ENCODE measurements at regions not wholly inside any gene's neighbourhood (a gene's known extent, or its start where the extent isn't known, plus 50 kb on each side); places are given as distances from the start of the nearest gene placed in this dataset.

DNA sequence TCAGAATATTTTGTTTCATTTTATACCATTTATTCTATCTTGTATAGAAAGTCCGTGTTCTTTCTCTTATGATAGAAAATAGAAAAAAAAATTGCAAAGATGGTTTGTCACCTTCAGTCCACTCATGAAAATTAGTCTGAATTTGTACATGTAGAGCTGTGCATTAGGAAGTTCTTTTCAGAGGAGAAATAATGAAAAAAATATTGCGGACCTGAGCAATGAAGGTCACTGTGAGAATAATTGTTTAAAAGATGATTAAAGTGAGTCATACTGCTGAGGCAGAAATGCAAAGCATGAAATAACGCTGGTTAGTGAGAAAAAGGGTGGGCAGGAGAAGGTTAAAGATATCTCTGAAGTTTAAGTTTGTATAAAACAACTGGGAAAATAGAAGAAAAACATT is 431.1 kb downstream of the TMX3 start:
- intact Hi-C loops (cut with micrococcal nuclease): no loop called here
- H3K4me1 Mint-ChIP-seq: no peaks in the 10 kb centered on the region
- CTCF ChIA-PET: no interaction called here
- no peak overlapping the region for H3K4me3 Mint-ChIP-seq
- H3K36me3 Mint-ChIP-seq (ENCODE audit: low read depth): no peaks in the 10 kb centered on the region
- no peaks in the 10 kb centered on the region for H3K9me3 Mint-ChIP-seq
- no peak overlapping the region for H3K27ac Mint-ChIP-seq
- POLR2A ChIA-PET: no interaction called here
- H3K27me3 Mint-ChIP-seq: no peaks in the 10 kb centered on the region
- TF ChIP-seq, protein P1, sequence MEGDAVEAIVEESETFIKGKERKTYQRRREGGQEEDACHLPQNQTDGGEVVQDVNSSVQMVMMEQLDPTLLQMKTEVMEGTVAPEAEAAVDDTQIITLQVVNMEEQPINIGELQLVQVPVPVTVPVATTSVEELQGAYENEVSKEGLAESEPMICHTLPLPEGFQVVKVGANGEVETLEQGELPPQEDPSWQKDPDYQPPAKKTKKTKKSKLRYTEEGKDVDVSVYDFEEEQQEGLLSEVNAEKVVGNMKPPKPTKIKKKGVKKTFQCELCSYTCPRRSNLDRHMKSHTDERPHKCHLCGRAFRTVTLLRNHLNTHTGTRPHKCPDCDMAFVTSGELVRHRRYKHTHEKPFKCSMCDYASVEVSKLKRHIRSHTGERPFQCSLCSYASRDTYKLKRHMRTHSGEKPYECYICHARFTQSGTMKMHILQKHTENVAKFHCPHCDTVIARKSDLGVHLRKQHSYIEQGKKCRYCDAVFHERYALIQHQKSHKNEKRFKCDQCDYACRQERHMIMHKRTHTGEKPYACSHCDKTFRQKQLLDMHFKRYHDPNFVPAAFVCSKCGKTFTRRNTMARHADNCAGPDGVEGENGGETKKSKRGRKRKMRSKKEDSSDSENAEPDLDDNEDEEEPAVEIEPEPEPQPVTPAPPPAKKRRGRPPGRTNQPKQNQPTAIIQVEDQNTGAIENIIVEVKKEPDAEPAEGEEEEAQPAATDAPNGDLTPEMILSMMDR (IDR thresholded peaks at IDR 0.05): no peak
- ATAC-seq (ENCODE audit: low read depth) (no peak), DNase-seq (no peak)

- DNase-seq: no peak
- ChIA-PET POLR2A (no interaction called here), CTCF (no interaction called here)
- H3K27ac Mint-ChIP-seq: no peak overlapping the region
- TF ChIP-seq, protein P1 (IDR thresholded peaks at IDR 0.05): no peak
- H3K27me3 Mint-ChIP-seq: no peaks in the 10 kb centered on the region
- no peak for ATAC-seq (ENCODE audit: low read depth)
- intact Hi-C loops (cut with micrococcal nuclease): no loop called here
- H3K4me1 Mint-ChIP-seq: no peaks in the 10 kb centered on the region
- no peaks in the 10 kb centered on the region for H3K9me3 Mint-ChIP-seq
- no peaks in the 10 kb centered on the region for H3K36me3 Mint-ChIP-seq (ENCODE audit: low read depth)
- no peak overlapping the region for H3K4me3 Mint-ChIP-seq
Observed at GRCh38 chr18:68282232-68282631, 432.7 kb downstream of the TMX3 start.

GRCh38 chr18:68275616-68276015 is 439.3 kb downstream of the TMX3 start:
- ChIA-PET POLR2A (no interaction called here), CTCF (no interaction called here)
- H3K36me3 Mint-ChIP-seq (ENCODE audit: low read depth): no peaks in the 10 kb centered on the region
- TF ChIP-seq, protein P1 (IDR thresholded peaks at IDR 0.05): no peak
- no peak overlapping the region for H3K27ac Mint-ChIP-seq
- intact Hi-C loops (cut with micrococcal nuclease): no loop called here
- DNase-seq: no peak
- no peaks in the 10 kb centered on the region for H3K27me3 Mint-ChIP-seq
- H3K4me1 Mint-ChIP-seq: no peaks in the 10 kb centered on the region
- H3K9me3 Mint-ChIP-seq: no peaks in the 10 kb centered on the region
- no peak for ATAC-seq (ENCODE audit: low read depth)
- H3K4me3 Mint-ChIP-seq: no peak overlapping the region

- Mint-ChIP-seq H3K4me3 (no peak overlapping the region), H3K36me3 (ENCODE audit: low read depth) (no peaks in the 10 kb centered on the region), H3K4me1 (no peaks in the 10 kb centered on the region), H3K27me3 (no peaks in the 10 kb centered on the region), H3K9me3 (peaks cover 2% of the 10 kb centered on the region), H3K27ac (no peak overlapping the region)
- TF ChIP-seq, protein P1 (IDR thresholded peaks at IDR 0.05): no peak
- intact Hi-C loops (cut with micrococcal nuclease): no loop called here
- no peak for DNase-seq
- POLR2A ChIA-PET: no interaction called here
- no peak for ATAC-seq (ENCODE audit: low read depth)
- CTCF ChIA-PET: no interaction called here
Observed at GRCh38 chr18:68270017-68270416, 444.9 kb downstream of the TMX3 start.

- ATAC-seq (ENCODE audit: low read depth) (no peak), DNase-seq (no peak)
- H3K4me1 Mint-ChIP-seq: no peaks in the 10 kb centered on the region
- intact Hi-C loops (cut with micrococcal nuclease): no loop called here
- no peak overlapping the region for H3K27ac Mint-ChIP-seq
- peaks cover 2% of the 10 kb centered on the region for H3K9me3 Mint-ChIP-seq
- no peak overlapping the region for H3K4me3 Mint-ChIP-seq
- ChIA-PET CTCF (no interaction called here), POLR2A (no interaction called here)
- no peaks in the 10 kb centered on the region for H3K27me3 Mint-ChIP-seq
- no peaks in the 10 kb centered on the region for H3K36me3 Mint-ChIP-seq (ENCODE audit: low read depth)
- TF ChIP-seq, protein P1 (IDR thresholded peaks at IDR 0.05): no peak
Observed at GRCh38 chr18:68267583-68267982, 447.3 kb downstream of the TMX3 start.
